NCI-H748 (cell line): ENCODE measurements at regions not wholly inside any gene's neighbourhood (a gene's known extent, or its start where the extent isn't known, plus 50 kb on each side); places are given as distances from the start of the nearest gene placed in this dataset.

Experiments used
- DNase-seq: peaks from one replicate; lab custom pipeline; 2025; ENCODE audit not compliant: unreplicated experiment; lab: John Stamatoyannopoulos, UW

GRCh38 chr1:239219679-239220078 is 166.7 kb upstream of the CHRM3 start:
- no peak for DNase-seq

GRCh38 chr1:239218301-239218700 is 168.1 kb upstream of the CHRM3 start:
- no peak for DNase-seq

DNA sequence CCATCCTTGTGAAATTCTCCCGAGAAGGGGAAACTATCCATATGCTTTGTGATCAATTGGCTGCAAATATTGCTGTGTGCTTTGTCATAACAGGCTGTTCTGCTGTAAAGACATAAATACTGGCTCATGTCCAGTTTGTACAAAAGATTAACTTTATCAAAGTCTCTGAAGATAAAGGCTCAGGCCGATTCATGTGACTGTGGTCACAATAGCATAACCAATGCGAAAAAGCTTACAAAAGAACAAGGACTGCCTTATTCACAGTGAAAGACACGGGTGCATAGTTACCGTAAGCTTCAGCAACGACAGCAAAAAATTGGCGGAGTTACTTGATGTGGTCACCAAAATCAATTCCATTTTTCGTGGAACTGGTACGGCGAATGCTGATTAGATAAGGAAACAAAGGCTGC is 173.6 kb upstream of the CHRM3 start:
- DNase-seq: no peak

DNA sequence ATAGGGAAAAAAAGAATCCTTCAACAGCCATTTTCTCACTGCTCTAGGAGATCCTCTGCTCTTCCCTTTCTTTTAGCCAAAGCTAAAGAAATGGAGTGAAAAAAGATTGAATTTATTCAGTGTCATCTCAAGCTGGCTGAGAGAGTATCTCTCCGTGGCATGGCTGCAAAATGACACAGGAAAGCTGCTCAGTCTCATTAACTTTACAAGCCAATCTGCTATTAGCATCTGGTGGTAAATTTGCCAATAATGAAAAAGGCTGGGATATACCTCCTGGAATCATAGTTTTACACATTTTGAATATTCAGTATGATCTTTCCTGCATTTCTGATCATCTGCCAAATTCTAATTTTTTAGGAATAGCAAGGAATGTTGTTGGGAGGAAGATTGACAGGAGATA is 176.8 kb upstream of the CHRM3 start:
- DNase-seq: no peak

DNA sequence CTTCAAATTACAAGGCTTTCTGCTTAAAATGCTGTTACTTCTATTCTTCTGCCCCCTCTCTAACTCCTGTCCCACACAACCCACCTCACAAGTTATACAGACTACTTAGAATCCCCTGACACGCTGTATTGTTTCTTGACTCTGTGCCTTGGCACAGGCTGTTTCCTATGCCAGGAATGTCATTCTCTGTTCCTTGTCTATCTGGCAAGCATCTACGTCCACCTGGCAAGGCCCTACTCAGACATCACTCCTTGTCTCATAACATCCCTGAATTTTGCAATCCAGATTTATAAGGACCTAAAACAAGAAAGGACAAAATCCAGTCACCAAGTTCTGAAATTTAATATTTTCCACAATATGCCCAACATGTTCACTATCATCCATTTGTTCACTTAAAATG is 182.0 kb upstream of the CHRM3 start:
- DNase-seq: no peak

- no peak for DNase-seq
These were observed 188.5 kb upstream of the CHRM3 start for GRCh38 chr1:239197871-239198270.

- no peak for DNase-seq
These were observed 196.3 kb upstream of the CHRM3 start for GRCh38 chr1:239189998-239190512.

DNA sequence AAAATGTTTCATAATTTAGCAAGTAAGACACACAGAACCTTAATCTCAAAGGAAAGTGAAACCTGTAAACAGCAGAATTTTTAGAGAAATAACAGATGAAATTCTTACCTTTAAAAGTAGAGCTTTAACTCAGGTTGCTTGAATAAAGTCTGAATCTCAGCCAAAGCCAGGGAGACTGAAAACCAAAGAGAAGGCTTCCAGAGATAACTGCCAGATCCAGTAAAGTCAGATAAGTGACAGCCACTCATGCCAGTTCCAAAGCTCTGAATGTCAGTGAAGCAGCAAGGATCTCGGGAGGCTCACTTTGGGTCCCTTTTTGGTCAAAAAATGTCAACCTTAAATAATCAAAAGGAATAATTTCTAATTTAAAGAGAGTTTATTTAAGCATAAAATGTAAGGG is 199.9 kb upstream of the CHRM3 start:
- DNase-seq: no peak

GRCh38 chr1:239185245-239185619 is 201.1 kb upstream of the CHRM3 start:
- no peak for DNase-seq

DNA sequence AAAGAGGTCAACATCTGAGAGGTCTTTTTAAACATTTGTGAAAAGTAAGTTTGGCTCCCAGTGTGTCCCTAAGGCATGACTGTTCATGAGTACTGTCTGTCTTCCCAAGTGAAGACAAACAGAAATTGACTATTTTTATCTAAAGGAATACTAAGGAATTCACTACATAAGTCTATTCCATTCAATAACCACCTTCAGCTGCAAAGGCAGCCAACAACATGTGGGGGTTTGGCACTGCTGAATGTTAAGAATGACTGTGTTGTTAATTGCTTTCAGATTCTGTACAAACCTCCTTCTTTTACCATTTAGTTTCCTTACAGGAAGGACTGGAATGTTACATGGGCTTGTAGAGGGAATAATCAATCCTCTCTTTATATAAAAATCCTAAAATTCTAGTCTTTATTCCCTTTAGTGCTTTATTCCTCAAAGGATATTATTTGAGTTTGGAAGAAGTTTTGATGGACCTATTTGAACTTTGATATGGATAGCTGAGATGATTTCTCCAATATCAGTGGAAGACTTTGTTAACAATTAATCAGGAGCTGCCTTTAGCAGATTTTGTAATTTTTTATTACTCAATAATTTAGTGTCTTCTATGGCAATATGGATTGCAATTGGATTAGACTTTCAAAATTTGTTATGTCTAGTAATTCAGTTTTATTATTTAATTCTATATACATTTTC is 201.7 kb upstream of the CHRM3 start:
- DNase-seq: no peak

DNA sequence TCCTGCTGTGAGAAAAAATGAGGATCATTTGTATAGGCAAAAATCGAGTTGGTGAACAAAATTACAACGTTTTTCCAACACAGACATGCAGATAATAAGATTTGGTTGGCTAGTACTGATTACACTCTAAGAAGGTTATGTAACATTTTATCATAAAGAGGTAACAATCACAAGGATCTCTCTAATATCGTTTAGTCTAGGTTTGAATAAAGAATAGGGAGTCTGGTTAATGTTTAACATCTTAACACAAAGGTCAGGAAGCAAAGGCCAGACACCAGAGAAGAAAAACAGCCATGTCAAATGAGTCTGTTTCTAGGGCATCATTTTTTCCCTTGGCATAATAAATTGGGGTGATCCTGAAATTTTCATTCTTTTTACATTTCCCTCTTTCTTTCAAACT is 207.4 kb upstream of the CHRM3 start:
- DNase-seq: no peak

DNA sequence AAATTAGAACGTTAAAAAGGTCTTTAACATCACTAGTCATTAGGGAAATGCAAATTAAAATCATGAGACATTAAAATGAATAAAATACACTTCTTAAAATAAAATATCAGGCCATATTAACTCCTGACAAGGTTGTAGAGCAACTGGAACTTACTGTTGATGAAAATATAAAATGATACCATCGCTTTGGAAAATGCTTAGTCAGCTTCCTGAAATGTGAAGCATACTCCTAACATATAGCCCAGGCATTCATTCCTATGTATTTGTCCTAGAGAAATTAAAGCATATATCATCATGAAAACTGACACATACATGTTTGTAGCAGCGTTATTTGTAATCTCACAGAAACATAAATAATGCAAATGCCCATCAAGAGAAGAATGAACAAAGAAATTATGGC is 211.5 kb upstream of the CHRM3 start:
- no peak for DNase-seq

DNA sequence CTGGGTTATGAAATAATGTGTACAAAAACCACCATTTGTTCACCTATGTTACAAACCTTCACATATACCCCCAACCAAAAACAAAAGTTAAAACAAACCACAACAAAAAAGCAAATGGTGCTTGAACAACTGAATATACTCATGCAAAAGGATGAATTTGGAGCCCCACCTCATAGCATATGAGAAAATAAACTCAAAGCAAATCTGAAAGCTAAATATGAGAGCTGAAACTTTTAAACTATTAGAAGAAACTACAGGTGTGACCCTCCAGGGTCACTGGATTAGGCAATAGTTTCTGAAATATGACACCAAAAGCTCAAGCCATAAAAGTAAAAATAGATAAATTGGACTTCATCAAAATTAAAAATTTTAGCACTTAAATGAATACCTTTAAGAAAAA is 215.5 kb upstream of the CHRM3 start:
- no peak for DNase-seq

DNA sequence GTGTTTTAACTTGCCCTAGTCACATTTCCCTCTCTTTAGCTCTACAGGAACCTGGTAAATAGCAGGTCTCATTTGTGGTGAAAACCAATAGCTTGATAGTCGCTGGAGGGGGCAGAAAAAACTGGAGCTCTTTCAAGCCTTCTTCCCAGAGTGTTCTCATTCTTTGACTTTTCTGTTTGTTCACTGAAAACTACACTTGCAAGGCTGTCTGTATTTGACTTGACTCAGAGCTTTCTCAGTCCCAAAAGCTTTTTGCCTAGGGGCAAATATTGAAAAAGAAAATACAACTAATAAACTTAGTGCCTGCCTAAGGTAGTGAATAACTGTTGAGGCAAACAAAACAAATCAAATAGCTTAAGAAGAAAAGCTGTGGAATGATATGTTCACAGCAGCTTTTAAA is 217.1 kb upstream of the CHRM3 start:
- DNase-seq: no peak

DNA sequence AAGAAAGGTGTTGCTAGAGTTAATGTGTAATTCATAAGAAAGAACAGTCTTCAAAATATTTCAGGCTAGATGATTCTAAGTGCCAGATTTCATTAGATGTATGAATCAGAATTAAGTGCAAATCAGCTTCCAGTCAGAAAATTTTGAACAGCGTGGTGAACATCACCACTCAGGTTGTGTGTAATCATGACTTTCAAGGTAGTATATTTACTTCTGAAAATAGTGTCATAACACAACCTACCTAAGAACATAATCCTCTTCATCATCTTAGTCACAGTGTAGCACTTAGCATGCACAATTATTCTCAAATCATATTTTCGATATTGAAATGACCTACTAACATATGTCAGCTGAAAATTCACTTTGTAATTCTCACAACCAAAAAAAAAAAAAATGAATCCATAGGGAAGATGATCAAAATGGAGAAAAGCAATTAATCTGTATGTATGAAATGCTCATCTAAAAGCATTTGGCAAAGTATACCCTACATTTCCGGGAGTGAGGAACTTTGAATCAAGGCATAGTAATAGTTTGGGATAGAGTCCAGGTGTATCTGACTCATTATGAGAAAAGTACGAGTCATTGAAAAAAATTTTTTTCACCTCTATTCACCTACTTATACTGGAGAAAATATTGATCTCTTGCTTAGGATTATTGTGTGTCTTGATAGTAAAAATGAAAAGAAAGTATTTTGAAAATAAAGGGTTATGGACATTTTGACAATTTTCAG is 221.8 kb upstream of the CHRM3 start:
- no peak for DNase-seq

DNA sequence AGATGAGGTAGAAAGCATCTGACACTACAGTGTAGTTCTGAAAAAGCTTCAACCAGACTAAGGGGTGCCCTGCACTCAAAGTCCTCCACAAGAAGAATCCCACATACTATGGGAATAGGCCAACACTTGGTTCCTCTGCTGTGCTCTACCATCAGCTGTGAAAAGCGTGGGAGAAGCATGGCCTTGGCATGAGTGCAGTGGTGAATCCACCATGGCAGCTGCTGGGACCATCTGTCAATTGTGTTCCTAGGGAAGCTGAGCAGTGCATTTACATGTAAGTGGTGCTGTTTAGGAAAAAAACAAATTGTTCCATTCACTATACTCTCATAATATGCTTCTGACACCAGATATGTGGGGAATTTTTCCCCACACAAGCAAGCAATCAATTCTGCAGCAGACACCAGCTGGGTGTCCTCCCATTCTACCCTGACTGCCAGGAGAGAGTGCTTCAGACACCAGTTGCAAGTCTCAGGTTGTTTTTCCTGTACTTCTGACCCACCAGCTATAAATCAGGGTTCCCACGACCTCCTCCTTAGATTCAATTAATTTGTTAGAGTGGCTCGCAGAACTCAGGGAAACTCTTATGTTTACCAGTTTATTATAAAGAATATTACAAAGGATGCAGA is 230.8 kb upstream of the CHRM3 start:
- no peak for DNase-seq

GRCh38 chr1:239151937-239152336 is 234.4 kb upstream of the CHRM3 start:
- DNase-seq: no peak

DNA sequence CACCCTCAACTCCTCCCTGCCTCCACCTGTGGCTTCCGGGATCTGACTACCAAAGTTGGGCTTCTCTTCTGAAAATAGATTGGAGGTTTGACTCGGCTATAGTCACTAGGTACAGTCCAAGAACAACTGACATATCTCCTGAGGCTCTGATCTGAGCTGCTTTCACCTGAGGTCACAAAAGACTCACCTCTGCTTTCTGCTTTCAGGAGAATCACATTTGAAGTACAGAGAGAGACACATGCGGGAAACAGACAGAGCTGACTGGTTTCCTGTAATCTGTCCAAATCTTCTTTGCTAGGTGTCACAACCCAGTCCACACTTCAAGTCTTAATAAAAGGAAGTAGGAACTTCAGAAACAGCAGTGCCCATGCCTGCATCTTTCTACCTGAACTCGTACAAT is 245.4 kb upstream of the CHRM3 start:
- no peak for DNase-seq

DNA sequence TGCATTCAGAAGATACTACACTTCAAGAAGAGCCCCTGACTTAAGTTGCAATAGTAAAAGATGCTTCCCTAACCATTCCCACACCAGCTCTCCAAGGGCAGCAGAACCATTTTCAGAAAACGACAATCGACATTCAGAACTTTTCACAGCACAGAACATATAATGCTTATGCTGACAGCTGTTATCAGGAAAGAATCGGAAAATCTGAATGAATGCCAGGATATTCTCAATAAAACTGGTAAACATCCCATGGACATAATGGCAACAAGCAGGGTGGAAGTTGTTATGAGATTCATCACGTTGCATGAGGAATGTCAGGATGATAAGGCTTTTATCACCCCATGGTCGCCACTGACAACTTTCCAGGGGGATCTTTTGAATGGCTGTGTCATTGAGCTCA is 246.6 kb upstream of the CHRM3 start:
- DNase-seq: no peak

- DNase-seq: no peak
These were observed 257.8 kb upstream of the CHRM3 start for GRCh38 chr1:239128541-239128940.

DNA sequence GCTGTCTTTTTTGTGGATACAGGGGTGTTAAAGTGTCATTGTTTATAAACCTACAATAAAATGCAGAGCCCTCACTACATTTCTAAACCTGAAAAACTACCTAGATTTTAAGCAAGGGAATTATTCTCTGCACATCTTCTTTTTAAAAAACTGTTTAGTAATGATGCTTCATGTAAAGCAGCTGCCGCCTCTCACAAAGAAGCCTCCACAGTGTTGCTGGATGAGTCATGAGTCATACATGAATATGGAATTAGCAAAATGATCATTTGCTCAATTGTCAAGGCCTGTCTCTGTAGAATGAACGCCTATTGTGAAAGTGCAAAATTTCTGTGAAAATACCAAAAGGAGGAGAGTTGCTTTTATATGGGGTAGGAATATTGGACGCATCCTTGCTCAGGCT is 259.5 kb upstream of the CHRM3 start:
- DNase-seq: no peak

DNA sequence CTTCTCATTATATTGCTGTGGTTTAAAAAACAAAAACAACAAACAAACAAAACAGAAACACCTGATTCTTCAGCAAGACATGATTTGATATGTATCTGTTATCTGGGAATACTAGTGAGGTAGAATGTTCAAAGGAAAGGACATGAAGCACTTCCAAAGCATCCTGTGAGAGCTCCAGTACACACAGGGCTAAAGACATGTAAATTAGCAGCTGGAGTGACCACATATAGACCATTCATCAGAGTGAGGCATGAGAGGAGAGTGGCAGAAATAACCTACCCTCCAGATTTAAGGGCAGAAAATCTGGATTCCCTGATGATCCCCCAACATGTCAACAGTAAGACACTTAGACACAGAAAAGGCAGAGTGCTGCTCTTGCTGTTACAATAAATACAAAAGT is 260.5 kb upstream of the CHRM3 start:
- DNase-seq: no peak
